Natural killer cell (primary cell): ENCODE measurements at regions not wholly inside any gene's neighbourhood (a gene's known extent, or its start where the extent isn't known, plus 50 kb on each side); places are given as distances from the start of the nearest gene placed in this dataset.

Source experiments
- ATAC-seq, 3 donors: fragments of 150-1000 bp in 2 of 3; fragments of 200-7000 bp in 1 of 3; cut with Tn5 transposase; 1 replicate in 1 of 3; 2 replicates in 2 of 3; pipeline ENCODE4 v1.10.0; 2021; ENCODE audit warnings: mild to moderate bottlenecking in 2 of 3, moderate library complexity in 2 of 3
- DNase-seq, 2 donors: peaks; one replicate each; pipeline versions ENCODE4 v3.0.0 to v3.0.0-alpha.2; 2013 to 2021; ENCODE audit warnings: mixed read lengths in 1 of 2
- H3K27ac ChIP-seq: one replicate; pipeline ENCODE4 v1.5.1; 2013; ENCODE audit warnings: mild to moderate bottlenecking, low read length
- H3K27me3 ChIP-seq: one replicate; pipeline ENCODE4 v1.6.1; 2013; ENCODE audit warnings: low read length; ENCODE audit not compliant: control insufficient read depth, insufficient read depth
- H3K36me3 ChIP-seq: one replicate; pipeline ENCODE4 v1.6.1; 2013; ENCODE audit warnings: low read length; ENCODE audit not compliant: control insufficient read depth, insufficient read depth
- H3K4me1 ChIP-seq: one replicate; pipeline ENCODE4 v1.6.1; 2013; ENCODE audit warnings: low read length; ENCODE audit not compliant: control insufficient read depth, insufficient read depth
- H3K4me3 ChIP-seq: one replicate; pipeline ENCODE4 v1.5.1; 2013; ENCODE audit warnings: low read length
- H3K9me3 ChIP-seq: one replicate; pipeline ENCODE4 v1.6.1; 2013; ENCODE audit warnings: low read length; ENCODE audit not compliant: control insufficient read depth, insufficient read depth
- H3K27ac Mint-ChIP-seq, 2 donors: one replicate each; pipeline ENCODE4 v1.8.0; 2022; ENCODE audit warnings: mild to moderate bottlenecking in 2 of 2, mixed read lengths in 2 of 2, moderate library complexity in 1 of 2
- H3K27me3 Mint-ChIP-seq, 2 donors: one replicate each; pipeline ENCODE4 v1.8.0; 2022; ENCODE audit warnings: low read depth in 2 of 2, mixed read lengths in 2 of 2
- H3K36me3 Mint-ChIP-seq: one replicate; pipeline ENCODE4 v1.8.0; 2022; ENCODE audit warnings: mixed read lengths
- H3K4me1 Mint-ChIP-seq, 2 donors: one replicate each; pipeline ENCODE4 v1.8.0; 2022; ENCODE audit warnings: mixed read lengths in 2 of 2
- H3K4me3 Mint-ChIP-seq: one replicate; pipeline ENCODE4 v1.8.0; 2022; ENCODE audit warnings: mild to moderate bottlenecking, moderate library complexity, mixed read lengths
- H3K9me3 Mint-ChIP-seq, 2 donors: one replicate each; pipeline ENCODE4 v1.8.0; 2022; ENCODE audit warnings: mixed read lengths in 2 of 2
- CTCF ChIP-seq: fragments of 200-600 bp; IDR thresholded peaks from one replicate; pipeline ENCODE4 v1.8.0; 2022; ENCODE audit warnings: antibody characterized with exemption
- WGBS: methylation state at CpG from one replicate; pipeline ENCODE4 v1.1.7; 2013; ENCODE audit warnings: missing lambda C conversion rate; ENCODE audit not compliant: insufficient coverage; 5-methylcytosine and 5-hydroxymethylcytosine counted together
- intact Hi-C: fragments of 100-400 bp; cut with micrococcal nuclease; formaldehyde crosslinking; loops from one replicate; pipeline ENCODE4 v1.14.2; 2022

GRCh38 chr4:42806303-42806835 is 86.1 kb upstream of the GRXCR1 start:
- intact Hi-C loops: no loop called here
- no peak for TF ChIP-seq CTCF
- WGBS: 67% methylated on average over 1 of the region's 3 CpGs
- Histone ChIP-seq H3K36me3 (no peaks in the 10 kb centered on the region), H3K9me3 (peaks cover 9% of the 10 kb centered on the region), H3K4me3 (no peak overlapping the region), H3K27me3 (no peaks in the 10 kb centered on the region), H3K4me1 (no peaks in the 10 kb centered on the region), H3K27ac (no peak overlapping the region)
- H3K4me1 Mint-ChIP-seq: no peaks in the 10 kb centered on the region
- H3K4me3 Mint-ChIP-seq: no peak overlapping the region
- DNase-seq (no peak), ATAC-seq (no peak)
- no peak overlapping the region for H3K27ac Mint-ChIP-seq
- peaks cover 8% of the 10 kb centered on the region for H3K36me3 Mint-ChIP-seq
- peaks cover 14 to 15% of the 10 kb centered on the region in 2 donors for H3K27me3 Mint-ChIP-seq
- peaks cover 5 to 6% of the 10 kb centered on the region in 2 donors for H3K9me3 Mint-ChIP-seq

GRCh38 chr4:42789041-42789567 is 103.4 kb upstream of the GRXCR1 start:
- H3K27ac ChIP-seq: no peak overlapping the region
- DNase-seq: no peak
- Mint-ChIP-seq H3K4me3 (no peak overlapping the region), H3K9me3 (no peaks in the 10 kb centered on the region), H3K36me3 (no peaks in the 10 kb centered on the region), H3K27ac (no peak overlapping the region), H3K27me3 (no peaks in the 10 kb centered on the region), H3K4me1 (no peaks in the 10 kb centered on the region)
- no peaks in the 10 kb centered on the region for H3K9me3 ChIP-seq
- intact Hi-C loops: no loop called here
- no peak for TF ChIP-seq CTCF
- no peak overlapping the region for H3K4me3 ChIP-seq
- no peaks in the 10 kb centered on the region for H3K36me3 ChIP-seq
- peak in 1 of 3 donors; percentile 21 for ATAC-seq
- H3K27me3 ChIP-seq: no peaks in the 10 kb centered on the region
- 92% methylated on average over 1 of the region's 1 CpG for WGBS
- H3K4me1 ChIP-seq: no peaks in the 10 kb centered on the region

- DNase-seq (no peak), ATAC-seq (no peak)
- no peaks in the 10 kb centered on the region for H3K36me3 ChIP-seq
- H3K4me1 ChIP-seq: no peaks in the 10 kb centered on the region
- H3K9me3 ChIP-seq: no peaks in the 10 kb centered on the region
- H3K27me3 ChIP-seq: no peaks in the 10 kb centered on the region
- TF ChIP-seq CTCF: no peak
- Mint-ChIP-seq H3K9me3 (no peaks in the 10 kb centered on the region), H3K27me3 (no peaks in the 10 kb centered on the region), H3K4me3 (no peak overlapping the region), H3K4me1 (no peaks in the 10 kb centered on the region), H3K36me3 (no peaks in the 10 kb centered on the region), H3K27ac (no peak overlapping the region)
- intact Hi-C loops: no loop called here
- 94% methylated on average over 6 of the region's 6 CpGs for whole genome bisulfite sequencing
- H3K4me3 ChIP-seq: no peak overlapping the region
- H3K27ac ChIP-seq: no peak overlapping the region
These were observed 105.4 kb upstream of the GRXCR1 start for GRCh38 chr4:42787079-42787463.
